ENCODE measurements at regions not wholly inside any gene's neighbourhood (a gene's known extent, or its start where the extent isn't known, plus 50 kb on each side); places are given as distances from the start of the nearest gene placed in this dataset.
"Not testable (repeated sequence)": the region's sequence is repeated elsewhere in the genome, so short reads cannot be mapped to it uniquely, and the experiment has no call there.

GRCh38 chr18:41899535-41899934, 55.5 kb upstream of the PIK3C3 start:
- no peak for DNase-seq

- DNase-seq: no peak
These were observed 61.6 kb upstream of the PIK3C3 start for GRCh38 chr18:41893432-41893831.

GRCh38 chr18:41887100-41887499, 67.9 kb upstream of the PIK3C3 start:
- no peak for DNase-seq

- DNase-seq: no peak
These were observed 68.8 kb upstream of the PIK3C3 start for GRCh38 chr18:41886126-41886807.

- no peak for DNase-seq
These were observed 73.7 kb upstream of the PIK3C3 start for GRCh38 chr18:41881285-41881684.

- no peak for DNase-seq
These were observed 75.8 kb upstream of the PIK3C3 start for GRCh38 chr18:41879256-41879655.

- no peak for DNase-seq
These were observed 79.8 kb upstream of the PIK3C3 start for GRCh38 chr18:41875094-41875780.

GRCh38 chr18:41873730-41874129, 81.3 kb upstream of the PIK3C3 start:
- no peak for DNase-seq

GRCh38 chr18:41872206-41872605, 82.8 kb upstream of the PIK3C3 start:
- DNase-seq: no peak

GRCh38 chr18:41871229-41872000, 83.6 kb upstream of the PIK3C3 start:
- no peak for DNase-seq

GRCh38 chr18:41870817-41871216, 84.2 kb upstream of the PIK3C3 start:
- no peak for DNase-seq

- DNase-seq: no peak
These were observed 84.8 kb upstream of the PIK3C3 start for GRCh38 chr18:41870191-41870590.

GRCh38 chr18:41865796-41866195, 89.2 kb upstream of the PIK3C3 start:
- DNase-seq: not testable (repeated sequence)

- no peak for DNase-seq
These were observed 90.8 kb upstream of the PIK3C3 start for GRCh38 chr18:41864216-41864615.

- no peak for DNase-seq
These were observed 92.1 kb upstream of the PIK3C3 start for GRCh38 chr18:41862921-41863320.

GRCh38 chr18:41860987-41861386, 94.0 kb upstream of the PIK3C3 start:
- no peak for DNase-seq

GRCh38 chr18:41858761-41859555, 96.1 kb upstream of the PIK3C3 start:
- DNase-seq: no peak

- no peak for DNase-seq
These were observed 101.8 kb upstream of the PIK3C3 start for GRCh38 chr18:41853280-41853679.

GRCh38 chr18:41850781-41851180, 104.3 kb upstream of the PIK3C3 start:
- no peak for DNase-seq

- no peak for DNase-seq
These were observed 105.4 kb upstream of the PIK3C3 start for GRCh38 chr18:41849632-41850031.

GRCh38 chr18:41845563-41845962, 109.5 kb upstream of the PIK3C3 start:
- no peak for DNase-seq

- no peak for DNase-seq
These were observed 112.1 kb upstream of the PIK3C3 start for GRCh38 chr18:41842886-41843285.
